H1 (cell line): ENCODE measurements at regions not wholly inside any gene's neighbourhood (a gene's known extent, or its start where the extent isn't known, plus 50 kb on each side); places are given as distances from the start of the nearest gene placed in this dataset.

ENCODE experiments used
- CTCF ChIA-PET: fragments of 300-600 bp; sonication (Branson Sonifier 250); formaldehyde crosslinking; loops from one replicate; lab custom pipeline; 2021; ENCODE audit not compliant: partially characterized antibody; lab: Charles Lee
- POLR2A ChIA-PET: fragments of 300-600 bp; sonication (Branson Sonifier 250); formaldehyde crosslinking; loops from one replicate; lab custom pipeline; 2021; ENCODE audit warnings: inconsistent platforms; ENCODE audit not compliant: partially characterized antibody; lab: Charles Lee
- DNase-seq, 2 experiments: peaks; one replicate each; pipeline versions ENCODE4 v3.0.0 to v3.0.0-alpha.2; 2010 to 2022; ENCODE audit warnings: low spot score in 2 of 2, low read depth in 1 of 2, mixed read lengths in 1 of 2
- FAIRE-seq: peaks from 2 replicates; lab custom pipeline; 2011; peaks lifted over from hg19 to GRCh38; lab: Jason Lieb, UNC
- H2AFZ ChIP-seq: 2 replicates; pipeline ENCODE4 v1.8.1; 2012; ENCODE audit warnings: low read length, inconsistent platforms
- H2AK5ac ChIP-seq: 2 replicates; pipeline ENCODE4 v1.6.1; 2013; ENCODE audit warnings: low read depth, low read length
- H2BK120ac ChIP-seq: replicated peaks from 2 replicates; pipeline ENCODE3; 2013; ENCODE audit warnings: low read depth, low read length, inconsistent platforms
- H2BK12ac ChIP-seq: 2 replicates; pipeline ENCODE4 v1.6.1; 2013; ENCODE audit warnings: low read depth, low read length
- H2BK15ac ChIP-seq: 2 replicates; pipeline ENCODE4 v1.6.1; 2013; ENCODE audit warnings: low read length
- H2BK20ac ChIP-seq: 2 replicates; pipeline ENCODE4 v1.6.1; 2013; ENCODE audit warnings: low read length
- H2BK5ac ChIP-seq: 2 replicates; pipeline ENCODE4 v1.6.1; 2013; ENCODE audit warnings: low read depth, low read length
- H3K14ac ChIP-seq: 2 replicates; pipeline ENCODE4 v1.6.1; 2013; ENCODE audit warnings: inconsistent platforms; ENCODE audit not compliant: insufficient read length
- H3K18ac ChIP-seq: 2 replicates; pipeline ENCODE4 v1.6.1; 2013; ENCODE audit warnings: low read length; ENCODE audit errors: extremely low read depth
- H3K23ac ChIP-seq: 2 replicates; pipeline ENCODE4 v1.6.1; 2013; ENCODE audit warnings: inconsistent platforms; ENCODE audit not compliant: insufficient read length
- H3K23me2 ChIP-seq: 2 replicates; pipeline ENCODE4 v1.6.1; 2013; ENCODE audit warnings: low read depth, low read length
- H3K27ac ChIP-seq: 2 replicates; pipeline ENCODE4 v1.6.1; 2011; ENCODE audit warnings: low read depth, low read length, inconsistent platforms
- H3K27me3 ChIP-seq, 4 experiments: replicated peaks in 1 of 4; 1 replicate in 1 of 4; 2 replicates in 3 of 4; pipeline versions ENCODE4 v1.6.1 to v1.8.1; 2011 to 2013; ENCODE audit warnings: low read length in 3 of 4, mild to moderate bottlenecking in 3 of 4, inconsistent platforms in 2 of 4, mixed read lengths in 2 of 4, moderate library complexity in 1 of 4; ENCODE audit not compliant: control insufficient read depth in 3 of 4, insufficient read depth in 3 of 4; ENCODE audit errors: extremely low read depth in 1 of 4
- H3K36me3 ChIP-seq, 4 experiments: 2 replicates each; pipeline versions ENCODE4 v1.6.1 to v1.8.1; 2011 to 2013; ENCODE audit warnings: mild to moderate bottlenecking in 4 of 4, low read length in 3 of 4, moderate library complexity in 2 of 4, control low read depth in 1 of 4, inconsistent platforms in 1 of 4; ENCODE audit not compliant: insufficient read depth in 4 of 4, control insufficient read depth in 2 of 4
- H3K4ac ChIP-seq: replicated peaks from 2 replicates; pipeline ENCODE3; 2013; ENCODE audit warnings: low read length, low read depth, mixed read lengths, inconsistent platforms; ENCODE audit not compliant: insufficient read length
- H3K4me1 ChIP-seq, 4 experiments: replicated peaks in 1 of 4; 1 replicate in 1 of 4; 2 replicates in 3 of 4; pipeline versions ENCODE4 v1.6.1 to v1.8.1; 2011 to 2013; ENCODE audit warnings: low read length in 3 of 4, inconsistent platforms in 2 of 4, mixed read lengths in 1 of 4; ENCODE audit not compliant: insufficient read depth in 4 of 4, control insufficient read depth in 3 of 4
- H3K4me2 ChIP-seq, 2 experiments: 2 replicates each; pipeline versions ENCODE4 v1.6.1 to v1.8.1; 2011 to 2013; ENCODE audit warnings: low read depth in 2 of 2, low read length in 2 of 2, control low read depth in 1 of 2, inconsistent platforms in 1 of 2, mild to moderate bottlenecking in 1 of 2; ENCODE audit not compliant: insufficient read depth in 1 of 2
- H3K4me3 ChIP-seq, 4 experiments: fragments of 200-600, 300-600 bp in 1 of 4; sonication (generic), shearing (Covaris generic), sonication (Bioruptor Twin) in 1 of 4; 2 replicates each; pipeline versions ENCODE4 v1.5.1 to v1.8.1; 2011 to 2016; ENCODE audit warnings: low read length in 4 of 4, low read depth in 3 of 4, control low read depth in 2 of 4, inconsistent platforms in 2 of 4, mild to moderate bottlenecking in 2 of 4, mixed read lengths in 1 of 4, moderate library complexity in 1 of 4; ENCODE audit not compliant: insufficient read depth in 2 of 4; ENCODE audit errors: extremely low read depth in 1 of 4
- H3K56ac ChIP-seq: replicated peaks from 2 replicates; pipeline ENCODE3; 2013; ENCODE audit warnings: low read depth, mild to moderate bottlenecking, mixed read lengths, low read length, inconsistent platforms; ENCODE audit not compliant: insufficient read length
- H3K79me1 ChIP-seq: 2 replicates; pipeline ENCODE4 v1.6.1; 2013; ENCODE audit warnings: low read depth, low read length, control low read depth
- H3K79me2 ChIP-seq, 2 experiments: 2 replicates each; pipeline versions ENCODE4 v1.6.1 to v1.8.1; 2012 to 2013; ENCODE audit warnings: low read length in 2 of 2, mild to moderate bottlenecking in 2 of 2, inconsistent platforms in 1 of 2; ENCODE audit not compliant: insufficient read depth in 2 of 2, control insufficient read depth in 1 of 2
- H3K9ac ChIP-seq, 4 experiments: replicated peaks in 1 of 4; 1 replicate in 1 of 4; 2 replicates in 3 of 4; pipeline versions ENCODE4 v1.6.1 to v1.8.1; 2011 to 2013; ENCODE audit warnings: low read depth in 3 of 4, low read length in 3 of 4, control low read depth in 2 of 4, mild to moderate bottlenecking in 2 of 4, moderate library complexity in 2 of 4, inconsistent platforms in 1 of 4; ENCODE audit errors: extremely low read depth in 1 of 4
- H3K9me3 ChIP-seq, 2 experiments: 2 replicates each; pipeline versions ENCODE4 v1.6.1 to v1.8.1; 2012 to 2013; ENCODE audit warnings: mild to moderate bottlenecking in 2 of 2, moderate library complexity in 2 of 2, control low read depth in 1 of 2, inconsistent platforms in 1 of 2, low read depth in 1 of 2, low read length in 1 of 2, mixed read lengths in 1 of 2; ENCODE audit not compliant: insufficient read depth in 2 of 2
- H4K20me1 ChIP-seq, 2 experiments: replicated peaks in 1 of 2; 2 replicates each; pipeline versions ENCODE3 to v1.8.1; 2011 to 2013; ENCODE audit warnings: inconsistent platforms in 2 of 2, low read length in 2 of 2, mild to moderate bottlenecking in 1 of 2; ENCODE audit not compliant: insufficient read depth in 2 of 2, control insufficient read depth in 1 of 2
- H4K5ac ChIP-seq: 2 replicates; pipeline ENCODE4 v1.6.1; 2013; ENCODE audit warnings: low read length, low read depth, mixed read lengths, inconsistent platforms; ENCODE audit not compliant: insufficient read length
- H4K8ac ChIP-seq: 2 replicates; pipeline ENCODE4 v1.8.0; 2013; ENCODE audit warnings: mild to moderate bottlenecking, moderate library complexity, low read length, inconsistent platforms; ENCODE audit not compliant: insufficient read depth; ENCODE audit errors: extremely low read depth
- H4K91ac ChIP-seq: replicated peaks from 2 replicates; pipeline ENCODE3; 2013; ENCODE audit warnings: low read length, mixed read lengths, inconsistent platforms; ENCODE audit not compliant: insufficient read length
- CBX8 ChIP-seq: fragments of 300-800, 300-1000 bp; sonication (generic); IDR thresholded peaks from 2 replicates; pipeline ENCODE4 v1.7.1; 2016; ENCODE audit warnings: low read depth, low read length, borderline replicate concordance
- GTF2F1 ChIP-seq: IDR thresholded peaks from 2 replicates; pipeline ENCODE4 v1.6.1; 2012; ENCODE audit warnings: low read depth, low read length, improper control_type of control experiment, borderline replicate concordance
- RAD21 ChIP-seq, 2 experiments: IDR thresholded peaks in 1 of 2; conservative IDR thresholded peaks in 1 of 2; 2 replicates each; pipeline ENCODE4 v1.6.1; 2011; ENCODE audit warnings: low read depth in 2 of 2, low read length in 2 of 2, improper control_type of control experiment in 1 of 2, inconsistent platforms in 1 of 2, mild to moderate bottlenecking in 1 of 2, moderate library complexity in 1 of 2
- TAF7 ChIP-seq: optimal IDR thresholded peaks from 2 replicates; pipeline ENCODE3; 2011; ENCODE audit warnings: low read depth, mild to moderate bottlenecking, inconsistent platforms, low read length, moderate library complexity, borderline replicate concordance
- WGBS, 2 experiments: shearing (Covaris generic) in 1 of 2; methylation state at CpG; one replicate each; pipeline versions ENCODE4 v1.1.6 to v1.1.7; 2013 to 2015; ENCODE audit warnings: low lambda C conversion rate in 2 of 2, mixed read lengths in 2 of 2, inconsistent platforms in 1 of 2, low coverage in 1 of 2, missing lambda C conversion rate in 1 of 2; ENCODE audit not compliant: insufficient replicate concordance in 2 of 2, insufficient coverage in 1 of 2, insufficient read length in 1 of 2; ENCODE audit errors: extremely low coverage in 1 of 2, missing lambda C conversion rate in 1 of 2; 5-methylcytosine and 5-hydroxymethylcytosine counted together

DNA sequence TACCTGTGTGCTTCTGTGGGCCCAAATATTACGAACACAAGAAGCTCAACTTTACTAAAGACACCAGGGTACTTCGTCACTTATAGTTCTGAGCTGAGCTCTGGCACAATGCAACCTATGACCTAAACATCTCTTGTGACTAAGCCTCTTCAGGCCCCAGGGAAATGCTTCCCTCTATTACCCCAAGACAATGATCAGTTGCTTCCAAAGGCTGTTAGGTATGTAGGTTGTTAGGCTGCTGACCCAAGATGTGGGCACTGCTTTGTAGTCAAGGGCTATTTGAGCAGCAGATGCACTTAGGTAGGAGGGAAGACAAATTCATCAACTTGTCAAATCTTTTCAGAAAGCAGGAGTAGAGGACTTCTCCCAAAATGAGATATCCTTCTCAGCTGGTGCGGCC is 640.1 kb downstream of the EPHA4 start:
- H3K9me3 ChIP-seq, result peaks cover 3 to 8% of the 10 kb centered on the region in 2 experiments; a peak in 3 of 4 replicates
- H4K91ac ChIP-seq, result no peak overlapping the region
- no peaks in the 10 kb centered on the region for H3K79me2 ChIP-seq
- H4K8ac ChIP-seq, result no peak overlapping the region
- H3K56ac ChIP-seq, result no peak overlapping the region
- no peak overlapping the region for H2BK15ac ChIP-seq
- no peaks in the 10 kb centered on the region for H3K79me1 ChIP-seq
- H3K14ac ChIP-seq, result no peak overlapping the region
- H4K5ac ChIP-seq, result no peak overlapping the region
- no peak overlapping the region for H2BK20ac ChIP-seq
- H4K20me1 ChIP-seq, result no peaks in the 10 kb centered on the region
- no peak overlapping the region for H3K18ac ChIP-seq
- H2AK5ac ChIP-seq, result no peak overlapping the region
- no peak overlapping the region for H3K4me2 ChIP-seq
- H2BK12ac ChIP-seq, result no peak overlapping the region
- H3K4ac ChIP-seq, result no peak overlapping the region
- no peak for DNase-seq
- H3K27me3 ChIP-seq, result no peaks in the 10 kb centered on the region
- H3K9ac ChIP-seq, result no peak overlapping the region
- ChIA-PET POLR2A (no interaction called here), CTCF (no interaction called here)
- H3K23ac ChIP-seq, result no peak overlapping the region
- H3K36me3 ChIP-seq, result no peaks in the 10 kb centered on the region
- H2BK5ac ChIP-seq, result no peak overlapping the region
- no peak for FAIRE-seq
- H3K4me1 ChIP-seq, result no peaks in the 10 kb centered on the region; a peak in 1 of 7 replicates
- no peak overlapping the region for H3K4me3 ChIP-seq
- no peak overlapping the region for H2AFZ ChIP-seq
- H3K23me2 ChIP-seq, result peaks cover 2% of the 10 kb centered on the region; the same call in 1 of the 2 replicates
- 91% methylated on average over 3 of the region's 3 CpGs; no CpG with 5 or more reads in 1 of the 2 experiments for WGBS, 2 experiments
- H3K27ac ChIP-seq, result no peak overlapping the region
- no peak overlapping the region for H2BK120ac ChIP-seq
- no peak for TF ChIP-seq TAF7
- no peak for TF ChIP-seq CBX8
- no peak for TF ChIP-seq GTF2F1
- no peak for TF ChIP-seq RAD21 (IDR thresholded peaks at IDR 0.05 in 1 of 2, conservative IDR thresholded peaks at IDR 0.05 in 1 of 2; ENCODE audit: low read depth in 2 of 2, low read length in 2 of 2)
